H9 (cell line): ENCODE measurements at regions not wholly inside any gene's neighbourhood (a gene's known extent, or its start where the extent isn't known, plus 50 kb on each side); places are given as distances from the start of the nearest gene placed in this dataset.

Source experiments
- DNase-seq: peaks from one replicate; pipeline ENCODE4 v3.0.0-alpha.2; 2017
- H2AFZ ChIP-seq: one replicate; pipeline ENCODE4 v1.6.1; 2013; ENCODE audit warnings: mild to moderate bottlenecking, low read length, control low read depth, moderate library complexity
- H2AK5ac ChIP-seq: 2 replicates; pipeline ENCODE4 v1.6.1; 2013; ENCODE audit warnings: low read length, control low read depth, mixed read lengths; ENCODE audit not compliant: insufficient read length
- H2BK120ac ChIP-seq: one replicate; pipeline ENCODE4 v1.6.1; 2013; ENCODE audit warnings: low read depth, mild to moderate bottlenecking, low read length, control low read depth, inconsistent platforms; ENCODE audit not compliant: poor library complexity, severe bottlenecking
- H2BK12ac ChIP-seq: 2 replicates; pipeline ENCODE4 v1.6.1; 2013; ENCODE audit warnings: low read length, control low read depth, mixed read lengths, low read depth; ENCODE audit not compliant: insufficient read length
- H2BK15ac ChIP-seq: 2 replicates; pipeline ENCODE4 v1.6.1; 2013; ENCODE audit warnings: low read depth, low read length, control low read depth
- H2BK20ac ChIP-seq: one replicate; pipeline ENCODE4 v1.6.1; 2013; ENCODE audit warnings: low read depth, mild to moderate bottlenecking, low read length, control low read depth, inconsistent platforms; ENCODE audit not compliant: poor library complexity, severe bottlenecking
- H2BK5ac ChIP-seq: 2 replicates; pipeline ENCODE4 v1.6.1; 2013; ENCODE audit warnings: low read length, control low read depth, mixed read lengths; ENCODE audit not compliant: insufficient read length
- H3K14ac ChIP-seq: 2 replicates; pipeline ENCODE4 v1.6.1; 2013; ENCODE audit warnings: low read length, control low read depth; ENCODE audit not compliant: insufficient read depth
- H3K18ac ChIP-seq: 2 replicates; pipeline ENCODE4 v1.6.1; 2013; ENCODE audit warnings: low read depth, mild to moderate bottlenecking, mixed read lengths, low read length, control low read depth; ENCODE audit not compliant: insufficient read length
- H3K23ac ChIP-seq: 2 replicates; pipeline ENCODE4 v1.6.1; 2013; ENCODE audit warnings: low read length, control low read depth, mixed read lengths, low read depth; ENCODE audit not compliant: insufficient read length
- H3K23me2 ChIP-seq: 2 replicates; pipeline ENCODE4 v1.6.1; 2013; ENCODE audit warnings: low read depth, mild to moderate bottlenecking, mixed read lengths, low read length, control low read depth; ENCODE audit not compliant: insufficient read length, poor library complexity, severe bottlenecking
- H3K27ac ChIP-seq: 2 replicates; pipeline ENCODE4 v1.5.1; 2013; ENCODE audit warnings: low read length, control low read depth, mixed read lengths, low read depth; ENCODE audit not compliant: insufficient read length
- H3K27me3 ChIP-seq: 2 replicates; pipeline ENCODE4 v1.6.1; 2013; ENCODE audit warnings: low read length, control low read depth, inconsistent platforms; ENCODE audit not compliant: insufficient read depth
- H3K4ac ChIP-seq: 2 replicates; pipeline ENCODE4 v1.6.1; 2013; ENCODE audit warnings: low read depth, mild to moderate bottlenecking, control low read depth, inconsistent platforms, low read length, moderate library complexity
- H3K4me1 ChIP-seq: 2 replicates; pipeline ENCODE4 v1.6.1; 2013; ENCODE audit warnings: low read length, control low read depth, inconsistent platforms; ENCODE audit not compliant: insufficient read depth
- H3K4me2 ChIP-seq: 2 replicates; pipeline ENCODE4 v1.6.1; 2013; ENCODE audit warnings: low read length, control low read depth, mixed read lengths; ENCODE audit not compliant: insufficient read length, insufficient read depth
- H3K56ac ChIP-seq: 2 replicates; pipeline ENCODE4 v1.6.1; 2013; ENCODE audit warnings: low read depth, mild to moderate bottlenecking, mixed read lengths, low read length, control low read depth; ENCODE audit not compliant: insufficient read length
- H3K79me1 ChIP-seq: 2 replicates; pipeline ENCODE4 v1.6.1; 2013; ENCODE audit warnings: low read depth, mild to moderate bottlenecking, moderate library complexity, low read length, control low read depth, inconsistent platforms; ENCODE audit not compliant: insufficient read depth, poor library complexity, severe bottlenecking
- H3K79me2 ChIP-seq: 2 replicates; pipeline ENCODE4 v1.6.1; 2013; ENCODE audit warnings: low read length, control low read depth, inconsistent platforms; ENCODE audit not compliant: insufficient read depth
- H3K9ac ChIP-seq: 2 replicates; pipeline ENCODE4 v1.6.1; 2013; ENCODE audit warnings: low read length, control low read depth, mixed read lengths; ENCODE audit not compliant: insufficient read length; ENCODE audit errors: extremely low read depth
- H3K9me3 ChIP-seq: one replicate; pipeline ENCODE4 v1.6.1; 2013; ENCODE audit warnings: low read depth, low read length, inconsistent platforms; ENCODE audit not compliant: control insufficient read depth
- H3T11ph ChIP-seq: one replicate; pipeline ENCODE4 v1.6.1; 2013; ENCODE audit warnings: mild to moderate bottlenecking, low read length, control low read depth, inconsistent platforms
- H4K20me1 ChIP-seq: one replicate; pipeline ENCODE4 v1.6.1; 2013; ENCODE audit not compliant: control insufficient read depth, insufficient read length, insufficient read depth
- H4K5ac ChIP-seq: 2 replicates; pipeline ENCODE4 v1.6.1; 2013; ENCODE audit warnings: low read depth, mild to moderate bottlenecking, mixed read lengths, low read length, control low read depth; ENCODE audit not compliant: insufficient read length
- H4K8ac ChIP-seq: replicated peaks from 2 replicates; pipeline ENCODE4 v1.6.1; 2013; ENCODE audit warnings: low read length, control low read depth, mixed read lengths, low read depth; ENCODE audit not compliant: insufficient read length
- H4K91ac ChIP-seq: 2 replicates; pipeline ENCODE4 v1.6.1; 2013; ENCODE audit warnings: low read depth, mild to moderate bottlenecking, moderate library complexity, mixed read lengths, low read length, control low read depth; ENCODE audit not compliant: insufficient read length
- H3K27ac Mint-ChIP-seq, 3 experiments: 2 replicates in 2 of 3; 3 replicates in 1 of 3; pipeline ENCODE4 v1.8.0; 2020 to 2021; ENCODE audit warnings: mixed read lengths in 3 of 3, mild to moderate bottlenecking in 1 of 3, moderate library complexity in 1 of 3
- H3K27me3 Mint-ChIP-seq: 2 replicates; pipeline ENCODE4 v1.8.0; 2021; ENCODE audit warnings: low read depth, mild to moderate bottlenecking, moderate library complexity, mixed read lengths
- H3K36me3 Mint-ChIP-seq, 3 experiments: 2 replicates in 2 of 3; 3 replicates in 1 of 3; pipeline ENCODE4 v1.8.0; 2020 to 2021; ENCODE audit warnings: low read depth in 3 of 3, mixed read lengths in 3 of 3; ENCODE audit not compliant: insufficient read depth in 1 of 3
- H3K4me1 Mint-ChIP-seq, 2 experiments: 2 replicates each; pipeline ENCODE4 v1.8.0; 2020; ENCODE audit warnings: mixed read lengths in 2 of 2
- H3K4me3 Mint-ChIP-seq, 2 experiments: 2 replicates in 1 of 2; 3 replicates in 1 of 2; pipeline ENCODE4 v1.8.0; 2020 to 2021; ENCODE audit warnings: mild to moderate bottlenecking in 2 of 2, mixed read lengths in 2 of 2, moderate library complexity in 1 of 2
- H3K9me3 Mint-ChIP-seq, 2 experiments: 2 replicates in 1 of 2; 3 replicates in 1 of 2; pipeline ENCODE4 v1.8.0; 2020; ENCODE audit warnings: mild to moderate bottlenecking in 2 of 2, mixed read lengths in 2 of 2, moderate library complexity in 1 of 2
- CTCF ChIP-seq: fragments of 200-600 bp; sonication (generic); conservative IDR thresholded peaks from 3 replicates; pipeline ENCODE4 v1.8.0; 2021; ENCODE audit warnings: antibody characterized with exemption, mild to moderate bottlenecking
- WGBS: extraction: QIAGEN DNeasy Blood & Tissue Kit; methylation state at CpG from one replicate; pipeline ENCODE4 v1.1.7; 2013; ENCODE audit warnings: missing lambda C conversion rate, low lambda C conversion rate, mixed read lengths; ENCODE audit not compliant: insufficient read length; ENCODE audit errors: extremely low coverage; 5-methylcytosine and 5-hydroxymethylcytosine counted together

GRCh38 chr11:105489446-105489845 is 120.4 kb upstream of the GRIA4 start:
- TF ChIP-seq CTCF, result no peak
- DNase-seq, result no peak
- H2BK120ac ChIP-seq, result no peak overlapping the region
- no peak overlapping the region for H2BK5ac ChIP-seq
- H3K4ac ChIP-seq, result no peak overlapping the region
- no peak overlapping the region for H3K14ac ChIP-seq
- no peak overlapping the region for H4K91ac ChIP-seq
- H2AK5ac ChIP-seq, result no peak overlapping the region
- no peak overlapping the region for H4K5ac ChIP-seq
- H3T11ph ChIP-seq, result no peak overlapping the region
- no peak overlapping the region for H3K9ac ChIP-seq
- no peak overlapping the region for H3K56ac ChIP-seq
- Mint-ChIP-seq H3K4me1 (peaks cover 10 to 20% of the 10 kb centered on the region in 2 experiments), H3K36me3 (no peaks in the 10 kb centered on the region), H3K27me3 (no peaks in the 10 kb centered on the region), H3K27ac (no peak overlapping the region), H3K4me3 (no peak overlapping the region), H3K9me3 (peaks cover 0 to 3% of the 10 kb centered on the region in 2 experiments; a peak in 1 of 5 replicates)
- H4K20me1 ChIP-seq, result no peaks in the 10 kb centered on the region
- no peak overlapping the region for H3K23ac ChIP-seq
- no peaks in the 10 kb centered on the region for H3K27me3 ChIP-seq
- no peaks in the 10 kb centered on the region for H3K23me2 ChIP-seq
- H3K18ac ChIP-seq, result no peak overlapping the region
- no peak overlapping the region for H2AFZ ChIP-seq
- H3K79me1 ChIP-seq, result no peaks in the 10 kb centered on the region
- no peak overlapping the region for H2BK15ac ChIP-seq
- no peak overlapping the region for H3K4me2 ChIP-seq
- no peak overlapping the region for H4K8ac ChIP-seq
- H2BK12ac ChIP-seq, result no peak overlapping the region
- H3K4me1 ChIP-seq, result peaks cover 2% of the 10 kb centered on the region
- H3K79me2 ChIP-seq, result no peaks in the 10 kb centered on the region
- H3K27ac ChIP-seq, result no peak overlapping the region
- H2BK20ac ChIP-seq, result no peak overlapping the region
- no CpG with 5 or more reads among the region's 4 CpGs for WGBS
- H3K9me3 ChIP-seq, result no peaks in the 10 kb centered on the region
